Left ventricle myocardium inferior (tissue), 1 donor: ENCODE measurements at regions not wholly inside any gene's neighbourhood (a gene's known extent, or its start where the extent isn't known, plus 50 kb on each side); places are given as distances from the start of the nearest gene placed in this dataset.
"Not testable (repeated sequence)": the region's sequence is repeated elsewhere in the genome, so short reads cannot be mapped to it uniquely, and the experiment has no call there.

Experiments
- DNase-seq: peaks from one replicate; pipeline ENCODE4 v3.0.0-alpha.2; 2020
- H3K27ac ChIP-seq: fragments of 200-600 bp; replicated peaks from 2 replicates; pipeline ENCODE4 v1.8.0; 2021
- H3K27me3 ChIP-seq: fragments of 200-600 bp; 2 replicates; pipeline ENCODE4 v1.8.0; 2021; ENCODE audit warnings: low read depth
- H3K36me3 ChIP-seq: fragments of 200-600 bp; 2 replicates; pipeline ENCODE4 v1.8.0; 2021
- H3K4me1 ChIP-seq: fragments of 200-600 bp; 2 replicates; pipeline ENCODE4 v1.8.0; 2021
- H3K4me3 ChIP-seq: fragments of 200-600 bp; 2 replicates; pipeline ENCODE4 v1.8.0; 2021; ENCODE audit warnings: mild to moderate bottlenecking, moderate library complexity
- H3K9me3 ChIP-seq: fragments of 200-600 bp; replicated peaks from 2 replicates; pipeline ENCODE4 v1.8.0; 2021
- intact Hi-C: fragments of 100-400 bp; cut with micrococcal nuclease; formaldehyde crosslinking; loops from one replicate; pipeline ENCODE4 v1.11.0; 2022
- TF ChIP-seq, protein P1 (sequence below): fragments of 200-600 bp; IDR thresholded peaks from 2 replicates; pipeline ENCODE4 v1.8.0; 2021; ENCODE audit warnings: antibody characterized with exemption, mild to moderate bottlenecking, borderline replicate concordance
- donor health status: DM: no; HTN: yes; CAD: no; lungs with severe emphysema.

DNA sequence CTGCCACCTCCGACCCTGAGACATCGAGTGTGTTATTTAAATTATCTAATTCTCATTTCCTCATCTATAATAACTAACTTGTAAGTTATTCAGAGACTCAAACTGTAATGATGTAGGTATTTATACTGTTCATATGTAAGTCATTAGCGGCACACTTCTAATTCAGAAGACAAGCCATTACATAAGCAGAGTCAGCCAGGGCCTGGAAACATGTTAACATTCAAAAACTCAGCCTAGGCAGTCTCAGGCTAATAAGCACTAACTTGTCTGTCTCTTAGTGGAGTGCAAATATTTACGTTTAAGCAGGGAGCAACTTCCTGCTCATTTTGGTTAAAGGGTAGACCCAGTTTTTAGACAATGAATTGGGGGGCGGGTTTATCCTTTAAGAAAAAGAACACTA lies 598.4 kb downstream of the ACTL7B start:
- Histone ChIP-seq H3K27ac (no peak overlapping the region), H3K4me1 (no peaks in the 10 kb centered on the region), H3K4me3 (no peak overlapping the region), H3K9me3 (no peaks in the 10 kb centered on the region), H3K36me3 (no peaks in the 10 kb centered on the region), H3K27me3 (no peaks in the 10 kb centered on the region)
- intact Hi-C loops: no loop called here
- no peak for DNase-seq
- TF ChIP-seq, protein P1, sequence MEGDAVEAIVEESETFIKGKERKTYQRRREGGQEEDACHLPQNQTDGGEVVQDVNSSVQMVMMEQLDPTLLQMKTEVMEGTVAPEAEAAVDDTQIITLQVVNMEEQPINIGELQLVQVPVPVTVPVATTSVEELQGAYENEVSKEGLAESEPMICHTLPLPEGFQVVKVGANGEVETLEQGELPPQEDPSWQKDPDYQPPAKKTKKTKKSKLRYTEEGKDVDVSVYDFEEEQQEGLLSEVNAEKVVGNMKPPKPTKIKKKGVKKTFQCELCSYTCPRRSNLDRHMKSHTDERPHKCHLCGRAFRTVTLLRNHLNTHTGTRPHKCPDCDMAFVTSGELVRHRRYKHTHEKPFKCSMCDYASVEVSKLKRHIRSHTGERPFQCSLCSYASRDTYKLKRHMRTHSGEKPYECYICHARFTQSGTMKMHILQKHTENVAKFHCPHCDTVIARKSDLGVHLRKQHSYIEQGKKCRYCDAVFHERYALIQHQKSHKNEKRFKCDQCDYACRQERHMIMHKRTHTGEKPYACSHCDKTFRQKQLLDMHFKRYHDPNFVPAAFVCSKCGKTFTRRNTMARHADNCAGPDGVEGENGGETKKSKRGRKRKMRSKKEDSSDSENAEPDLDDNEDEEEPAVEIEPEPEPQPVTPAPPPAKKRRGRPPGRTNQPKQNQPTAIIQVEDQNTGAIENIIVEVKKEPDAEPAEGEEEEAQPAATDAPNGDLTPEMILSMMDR: no peak

DNA sequence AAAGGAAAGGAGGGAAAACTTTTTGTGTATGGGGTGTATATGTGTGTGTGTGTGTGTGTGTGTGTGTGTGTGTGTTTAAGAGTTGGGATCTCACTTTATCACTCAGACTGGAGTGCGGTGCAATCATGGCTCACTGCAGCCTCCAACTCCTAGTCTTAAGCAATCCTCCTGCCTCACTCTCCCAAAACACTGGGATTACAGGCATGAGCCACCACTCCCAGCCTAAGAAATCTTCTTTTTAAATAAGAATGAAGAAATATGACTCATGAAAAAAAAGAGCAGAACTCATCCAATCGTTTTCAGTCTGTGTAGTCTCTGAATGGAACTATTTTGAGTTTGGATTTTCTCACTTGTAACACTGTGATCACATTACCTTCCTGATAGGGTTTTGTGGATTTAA lies 601.5 kb downstream of the ACTL7B start:
- no peak for DNase-seq
- TF ChIP-seq, protein P1: no peak
- Histone ChIP-seq H3K36me3 (no peaks in the 10 kb centered on the region), H3K4me3 (no peak overlapping the region), H3K27ac (no peak overlapping the region), H3K4me1 (no peaks in the 10 kb centered on the region), H3K9me3 (peaks cover 9% of the 10 kb centered on the region), H3K27me3 (no peaks in the 10 kb centered on the region)
- intact Hi-C loops: no loop called here

DNA sequence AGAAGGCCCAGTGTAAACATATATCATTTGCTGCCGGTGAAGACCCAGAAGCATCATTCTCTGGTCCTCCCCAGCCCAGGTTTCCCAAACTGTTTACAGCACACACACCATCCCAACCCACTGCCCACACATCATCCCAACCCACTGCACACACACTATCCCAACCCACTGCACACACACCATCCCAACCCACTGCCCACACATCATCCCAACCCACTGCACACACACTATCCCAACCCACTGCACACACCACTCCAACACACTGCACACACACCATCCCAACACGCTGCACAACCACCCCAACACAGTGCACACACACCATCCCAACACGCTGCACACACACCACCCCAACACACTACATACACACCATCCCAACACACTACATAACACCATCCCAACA lies 608.4 kb downstream of the ACTL7B start:
- H3K4me3 ChIP-seq, H3K9me3 ChIP-seq, intact Hi-C loops, H3K27me3 ChIP-seq, H3K36me3 ChIP-seq, DNase-seq, H3K27ac ChIP-seq, H3K4me1 ChIP-seq: not testable (repeated sequence)

DNA sequence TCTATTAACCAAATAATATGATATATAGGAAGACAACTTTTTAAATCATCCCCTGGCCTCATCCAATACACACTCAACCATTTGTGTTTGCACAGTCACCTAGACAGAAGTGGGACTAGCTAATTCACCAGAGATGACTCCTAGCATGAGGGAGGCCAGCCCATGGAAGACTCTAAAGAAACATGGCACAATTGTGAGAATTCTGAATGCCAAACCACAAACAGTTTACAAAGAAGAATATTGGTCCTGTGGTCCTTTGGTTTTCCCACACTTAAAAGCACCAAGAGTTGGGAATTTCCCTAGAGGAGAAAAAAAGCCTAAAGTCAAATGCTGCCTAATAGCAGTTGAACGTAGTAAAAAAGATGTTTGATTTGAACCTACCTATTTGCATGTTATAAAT lies 609.9 kb downstream of the ACTL7B start:
- Histone ChIP-seq H3K4me1 (no peaks in the 10 kb centered on the region), H3K36me3 (no peaks in the 10 kb centered on the region), H3K27ac (no peak overlapping the region), H3K4me3 (no peak overlapping the region), H3K9me3 (no peaks in the 10 kb centered on the region), H3K27me3 (no peaks in the 10 kb centered on the region)
- TF ChIP-seq, protein P1: no peak
- DNase-seq: no peak
- intact Hi-C loops: no loop called here

DNA sequence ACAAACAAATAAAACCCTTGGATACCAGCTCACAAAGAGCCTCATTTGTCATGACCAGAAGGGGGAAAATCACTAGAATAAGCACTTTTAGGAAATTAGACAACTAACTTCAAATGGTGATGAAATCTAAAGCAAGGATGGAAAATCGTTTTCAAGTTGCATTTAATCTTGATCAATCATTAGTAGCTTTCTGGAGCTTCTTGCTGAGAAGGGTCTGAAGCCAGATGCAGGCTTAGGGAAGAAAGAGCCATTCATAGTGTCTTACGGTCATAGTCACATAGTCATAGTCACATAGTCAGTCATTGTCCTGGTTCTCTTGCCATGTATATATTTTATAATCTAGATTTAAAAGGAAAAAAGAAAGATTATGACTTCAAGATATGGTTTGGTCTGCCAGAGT lies 610.5 kb downstream of the ACTL7B start:
- Histone ChIP-seq H3K4me3 (no peak overlapping the region), H3K9me3 (no peaks in the 10 kb centered on the region), H3K4me1 (no peaks in the 10 kb centered on the region), H3K27ac (no peak overlapping the region), H3K36me3 (no peaks in the 10 kb centered on the region), H3K27me3 (no peaks in the 10 kb centered on the region)
- TF ChIP-seq, protein P1: no peak
- DNase-seq: no peak
- intact Hi-C loops: no loop called here

DNA sequence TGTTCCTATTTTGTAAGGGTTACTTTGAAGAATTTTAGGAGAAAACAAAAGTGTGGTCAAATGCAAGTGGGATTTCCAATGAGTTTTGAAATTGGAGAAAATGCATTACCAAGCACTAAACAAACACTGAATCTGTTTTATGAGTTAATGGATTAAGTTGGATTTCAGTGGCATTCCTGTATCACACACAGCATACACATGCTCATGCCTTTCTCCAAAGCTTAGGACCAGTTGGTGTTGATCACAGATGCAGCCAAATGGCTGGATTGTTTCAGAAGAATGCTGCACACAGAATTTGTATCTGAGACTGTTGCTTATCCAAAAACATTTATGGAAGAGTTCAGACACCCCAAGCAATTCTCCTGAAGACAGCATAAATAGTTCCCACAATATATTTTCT lies 611.1 kb downstream of the ACTL7B start:
- TF ChIP-seq, protein P1: no peak
- intact Hi-C loops: no loop called here
- Histone ChIP-seq H3K36me3 (no peaks in the 10 kb centered on the region), H3K4me1 (no peaks in the 10 kb centered on the region), H3K4me3 (no peak overlapping the region), H3K27me3 (no peaks in the 10 kb centered on the region), H3K27ac (no peak overlapping the region), H3K9me3 (no peaks in the 10 kb centered on the region)
- no peak for DNase-seq
